C1 segment of cervical spinal cord (tissue), 14 donors: ENCODE measurements at regions not wholly inside any gene's neighbourhood (a gene's known extent, or its start where the extent isn't known, plus 50 kb on each side); places are given as distances from the start of the nearest gene placed in this dataset.
"Not testable (repeated sequence)": the region's sequence is repeated elsewhere in the genome, so short reads cannot be mapped to it uniquely, and the experiment has no call there.

Experiments used
- DNase-seq, 14 donors: peaks; one replicate each; lab custom pipeline; 2025; lab: John Stamatoyannopoulos, UW

DNA sequence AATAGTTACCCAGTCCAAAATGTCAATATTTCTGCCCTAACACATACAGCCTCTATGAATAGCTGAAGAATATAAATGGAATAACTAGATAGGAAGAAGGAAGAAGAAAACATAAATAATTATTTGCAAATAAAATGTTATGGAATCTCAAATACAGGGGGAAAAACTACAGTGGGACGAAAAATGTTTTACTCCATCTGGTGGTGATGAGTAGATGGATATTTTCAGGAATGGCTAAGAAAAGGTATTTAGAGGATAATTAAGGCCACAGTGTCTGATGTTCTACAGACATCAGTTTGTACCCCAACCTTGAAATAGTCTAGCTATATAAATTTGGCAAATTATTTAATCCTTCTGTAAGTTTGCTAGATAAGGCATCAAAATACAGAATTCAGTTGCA, 178.1 kb upstream of the FSHR start:
- DNase-seq, result no peak

DNA sequence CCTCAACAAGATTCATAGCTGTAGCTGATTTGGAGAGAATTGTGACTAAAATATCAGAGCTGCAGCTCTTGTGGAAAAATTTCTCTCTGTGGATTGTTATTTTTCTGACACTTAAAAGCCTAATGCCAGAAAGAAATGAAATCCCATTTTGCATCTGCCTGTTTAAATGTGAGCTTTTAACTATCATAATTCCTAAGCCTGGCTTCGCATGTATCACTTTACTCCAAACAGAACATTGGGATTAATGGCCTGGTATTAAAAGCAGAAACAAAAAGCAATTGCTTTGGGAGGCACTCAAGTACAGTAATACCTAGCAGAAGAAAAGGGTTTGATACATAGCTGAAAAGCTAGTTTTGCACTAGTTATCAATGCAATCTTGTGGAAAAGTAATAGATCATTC, 164.2 kb upstream of the FSHR start:
- no peak for DNase-seq

DNA sequence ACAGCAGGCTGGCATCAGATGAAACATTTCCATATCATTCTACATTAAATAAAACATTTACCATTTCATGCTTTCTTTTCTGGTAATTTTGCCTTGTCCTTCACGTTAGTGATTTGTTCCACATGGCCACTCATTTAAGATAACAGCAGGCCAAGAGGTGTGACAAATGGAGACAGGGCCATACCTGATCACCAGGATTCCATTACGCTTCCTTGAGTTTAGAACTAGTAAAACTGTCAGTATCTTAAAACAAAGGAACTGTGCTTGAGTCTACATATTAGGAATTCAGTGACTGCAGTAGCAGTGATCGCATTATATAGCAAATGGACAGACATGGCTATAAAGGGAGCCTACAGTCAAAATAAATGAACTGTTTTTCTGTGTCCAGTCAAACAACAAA, 155.1 kb upstream of the FSHR start:
- DNase-seq, result no peak

DNA sequence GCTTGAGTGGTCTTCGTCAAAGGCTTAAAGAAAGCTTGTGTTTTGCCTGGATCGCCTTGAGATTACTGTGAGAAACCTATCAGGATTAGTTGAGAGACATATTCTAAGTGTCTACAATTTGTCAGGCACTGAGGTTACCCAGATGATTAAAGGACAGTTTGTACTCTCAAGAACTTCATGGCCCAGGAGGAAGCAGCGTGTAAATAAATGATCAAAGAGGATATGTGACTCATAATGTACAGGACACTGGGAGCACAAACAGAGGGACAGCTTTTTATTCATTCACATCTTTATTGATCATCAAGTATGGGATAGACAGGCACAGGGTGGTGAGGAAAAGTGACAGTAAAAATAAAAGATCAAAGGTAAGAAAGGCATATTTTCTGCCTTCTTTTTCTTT, 152.6 kb upstream of the FSHR start:
- no peak for DNase-seq

DNA sequence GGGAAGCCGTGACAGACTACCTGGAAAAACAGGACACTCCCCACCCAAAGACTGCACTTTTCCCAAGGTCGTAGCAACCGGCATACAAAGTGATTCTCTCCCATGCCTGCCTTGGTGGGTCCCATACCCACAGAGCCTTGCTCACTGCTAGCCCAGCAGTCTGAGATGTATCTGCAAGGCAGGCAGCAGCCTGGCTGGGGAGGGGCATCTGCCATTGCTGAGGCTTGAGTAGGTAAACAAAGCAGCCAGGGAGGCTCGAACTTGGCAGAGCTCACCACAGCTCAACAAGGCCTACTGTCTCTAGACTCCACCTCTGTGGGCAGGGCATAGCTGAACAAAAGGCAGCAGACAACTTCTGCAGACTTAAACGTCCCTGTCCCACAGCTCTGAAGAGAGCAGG, 144.4 kb upstream of the FSHR start:
- not testable (repeated sequence) for DNase-seq

DNA sequence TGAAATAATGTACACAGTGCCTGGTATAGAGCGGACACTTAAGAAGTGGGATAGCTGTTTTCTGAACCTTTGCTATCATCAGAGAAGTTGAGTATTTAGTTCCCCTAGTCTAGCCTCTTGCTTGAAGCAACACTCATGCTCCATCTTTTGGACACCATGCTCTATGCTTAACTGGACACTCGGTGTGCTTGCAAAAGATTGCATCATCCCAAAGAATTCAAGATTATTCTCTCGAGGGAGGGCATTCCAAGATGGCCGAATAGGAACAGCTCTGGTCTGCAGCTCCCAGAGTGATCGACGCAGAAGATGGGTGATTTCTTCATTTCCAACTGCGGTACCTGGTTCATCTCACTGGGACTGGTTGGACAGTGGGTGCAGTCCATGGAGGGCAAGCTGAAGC, 143.9 kb upstream of the FSHR start:
- DNase-seq, result no peak

DNA sequence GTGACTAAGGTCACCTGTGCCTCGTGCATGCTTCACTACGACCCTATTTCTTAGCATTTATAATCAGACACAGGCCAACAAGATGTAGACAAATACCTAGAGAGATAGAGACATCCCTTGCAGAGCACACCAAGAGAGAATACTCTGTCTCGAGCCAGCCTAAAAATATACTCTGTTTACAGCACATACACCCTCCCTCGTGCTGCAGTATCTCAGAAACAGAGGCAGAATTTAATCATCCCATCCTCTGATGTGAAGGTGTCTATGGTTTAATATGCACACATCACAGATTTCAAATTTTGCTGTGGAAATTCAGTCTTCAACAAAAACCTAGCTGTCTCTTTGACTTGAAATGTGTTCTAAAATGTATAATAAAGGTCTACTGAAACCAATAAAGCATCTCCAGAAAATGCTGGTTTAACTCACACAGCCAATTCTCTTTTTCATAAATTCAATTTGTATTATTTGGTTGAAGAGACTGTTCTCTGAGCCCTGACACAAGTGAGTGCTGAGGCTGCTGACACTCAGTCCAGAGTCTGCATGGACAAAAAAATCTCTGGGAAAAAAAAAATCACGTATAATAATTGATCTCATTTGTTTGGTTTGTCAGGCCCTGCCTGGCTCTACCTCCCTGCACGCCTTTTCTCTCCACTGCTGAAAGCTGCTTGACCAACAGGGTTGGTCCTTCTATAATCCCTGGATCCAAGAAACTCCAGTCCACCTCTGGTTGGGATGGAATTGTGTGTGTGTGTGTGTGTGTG, 142.0 kb upstream of the FSHR start:
- peak in 1 of 14 donors; percentile 53 for DNase-seq

DNA sequence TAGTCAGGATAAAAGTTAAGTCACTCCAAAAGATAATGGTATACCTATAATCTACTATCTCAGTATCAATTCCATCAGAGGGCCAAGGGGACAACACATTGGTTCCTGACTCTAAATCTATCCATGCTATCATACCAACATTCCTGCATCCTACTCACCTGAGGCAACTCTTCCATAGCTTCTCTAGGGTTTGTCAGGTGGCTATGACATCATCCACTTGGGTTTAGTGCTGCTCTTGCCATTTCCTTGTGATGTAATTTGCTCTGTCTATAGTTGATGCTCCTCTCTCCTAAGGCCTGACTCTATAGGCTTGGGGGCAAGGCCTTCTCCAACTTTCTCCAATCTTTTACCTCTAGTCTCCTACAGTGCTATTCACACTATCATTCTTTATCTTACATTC, 139.9 kb upstream of the FSHR start:
- no peak for DNase-seq

DNA sequence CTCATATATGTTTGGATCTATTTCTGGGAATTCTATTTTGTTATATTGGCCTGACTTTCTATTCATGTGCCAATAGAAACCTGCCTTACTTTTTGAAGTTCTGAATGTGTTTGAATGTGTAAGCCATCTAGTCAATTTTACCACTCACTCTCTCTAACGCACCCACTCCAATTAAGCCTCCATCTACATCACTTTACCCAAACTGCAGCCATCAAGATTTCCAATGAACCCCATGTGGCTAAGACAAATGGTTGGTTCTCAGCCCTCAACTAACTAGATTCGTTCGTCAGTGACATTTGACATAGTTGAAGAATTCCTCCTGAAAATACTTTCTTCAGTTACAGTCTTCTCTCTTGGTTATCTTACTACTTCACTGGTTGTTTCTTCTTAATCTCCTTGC, 137.3 kb upstream of the FSHR start:
- DNase-seq, result no peak

DNA sequence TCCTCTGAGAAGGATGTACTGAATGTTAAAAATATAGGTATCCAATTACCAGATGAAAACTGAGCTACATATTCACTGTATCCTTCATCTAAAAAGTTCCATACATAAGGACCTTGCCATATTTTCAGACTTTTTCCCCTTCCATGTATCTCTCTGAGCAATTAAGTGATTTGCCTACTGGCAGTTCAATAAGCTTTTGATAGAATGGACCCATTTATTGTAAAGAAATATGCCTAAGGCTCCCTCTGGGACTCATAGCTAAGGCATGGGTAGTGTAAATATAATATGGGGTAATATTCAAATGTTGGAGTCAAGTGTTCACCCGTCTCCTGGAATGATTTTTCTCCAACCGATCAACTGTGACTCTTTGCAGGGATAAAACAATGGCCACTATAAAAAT, 135.4 kb upstream of the FSHR start:
- no peak for DNase-seq

DNA sequence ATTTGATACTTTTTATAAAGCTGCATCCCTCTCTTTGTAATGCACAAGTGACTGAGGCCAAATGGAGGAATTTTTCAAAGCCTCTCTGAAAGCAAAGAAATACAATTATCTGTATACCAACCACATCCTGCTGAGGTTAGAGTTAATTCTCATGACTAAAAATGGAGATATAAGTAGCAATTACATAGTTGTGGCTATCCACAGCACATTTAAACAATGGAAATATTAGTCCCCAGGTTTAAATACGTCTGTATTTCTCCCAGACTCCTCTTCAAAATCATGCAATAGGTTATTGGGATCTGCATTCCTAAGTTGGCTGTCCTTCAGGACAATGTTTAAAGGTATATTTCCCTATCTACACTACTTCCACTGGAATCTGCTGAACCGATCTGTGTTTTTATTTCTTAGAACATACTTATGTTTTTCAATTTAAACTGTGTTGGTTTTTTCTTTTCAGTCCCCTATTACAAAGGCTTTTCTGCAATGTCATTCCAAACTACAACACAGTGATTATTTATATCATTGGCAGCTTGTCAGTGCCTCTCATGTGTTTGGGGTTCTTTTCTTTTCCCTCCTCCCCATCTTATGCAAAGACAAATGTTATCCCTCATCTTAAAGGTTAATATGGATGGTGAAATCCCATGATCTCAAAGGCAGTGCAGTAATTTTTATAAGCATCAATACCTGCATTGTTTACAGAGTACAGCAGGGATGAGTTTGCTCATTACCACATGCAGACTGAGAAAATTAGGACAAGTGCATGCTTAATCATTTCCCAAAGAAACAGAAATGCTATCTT, 134.8 kb upstream of the FSHR start:
- peak in 1 of 14 donors; percentile 69 for DNase-seq

DNA sequence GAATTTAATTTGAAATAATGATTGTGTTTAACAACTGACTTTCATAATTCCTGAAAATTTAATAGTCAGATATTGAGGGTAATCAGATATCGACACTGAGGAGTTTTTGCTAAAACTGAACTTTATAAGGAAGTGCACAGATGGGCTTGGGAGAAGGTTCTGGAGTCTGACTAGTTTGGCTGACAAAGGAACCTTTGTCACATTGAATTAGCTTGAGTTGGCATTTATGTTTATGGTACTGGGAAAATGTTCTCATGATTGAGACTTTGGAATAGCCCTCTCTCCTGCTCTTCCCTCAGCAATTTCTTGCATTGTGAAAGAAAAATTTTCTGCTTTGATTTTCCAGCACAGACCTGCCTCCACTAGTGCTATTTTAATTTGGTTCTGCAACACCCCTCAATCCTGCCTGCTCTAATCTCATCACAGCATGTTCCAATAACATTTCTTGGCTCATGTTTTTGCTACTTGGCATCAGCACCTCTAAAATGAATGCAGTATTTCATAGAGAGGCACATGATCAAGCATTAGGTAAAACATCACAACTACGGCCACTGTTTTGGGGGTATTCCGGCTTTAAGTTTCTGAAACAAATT, 133.9 kb upstream of the FSHR start:
- peak in 2 of 14 donors; percentile 2 to 92 for DNase-seq

DNA sequence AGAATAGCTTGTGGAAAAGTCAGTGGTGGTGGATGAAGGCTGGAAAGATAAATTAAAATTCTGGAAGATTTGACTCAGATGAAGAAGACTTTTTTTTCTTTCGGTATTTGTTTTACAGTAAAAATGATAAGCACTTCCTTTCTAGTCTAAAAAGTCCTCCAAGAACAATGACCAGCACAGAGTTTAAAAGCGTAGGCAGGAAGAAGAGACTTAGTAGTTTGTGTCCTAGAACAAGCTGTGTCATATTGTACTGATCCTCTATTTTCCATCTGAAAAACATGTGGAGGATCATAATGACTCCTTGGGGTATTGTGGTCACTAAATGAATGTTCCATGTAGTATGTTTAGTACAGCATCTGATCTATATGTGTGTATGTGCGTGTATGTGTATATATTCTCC, 132.4 kb upstream of the FSHR start:
- DNase-seq, result no peak

DNA sequence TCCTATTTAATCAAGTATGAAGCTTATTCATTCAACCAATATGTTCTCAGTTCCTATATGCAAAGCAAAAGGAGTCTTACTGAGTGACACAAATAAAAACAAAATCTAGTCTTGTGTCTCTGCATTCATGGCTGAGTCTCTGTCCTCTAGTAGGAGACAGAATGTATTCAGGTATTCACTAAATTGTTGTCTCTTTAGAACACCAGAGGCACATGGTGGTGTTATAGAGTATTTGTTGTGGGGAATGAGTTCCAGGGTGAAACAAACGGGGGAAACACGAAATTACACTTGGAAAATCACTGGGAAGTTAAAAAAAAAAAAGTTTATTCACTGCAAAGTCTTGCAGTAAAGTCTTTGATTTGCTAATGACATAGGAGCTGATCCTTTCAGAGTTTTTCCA, 131.7 kb upstream of the FSHR start:
- DNase-seq, result no peak

DNA sequence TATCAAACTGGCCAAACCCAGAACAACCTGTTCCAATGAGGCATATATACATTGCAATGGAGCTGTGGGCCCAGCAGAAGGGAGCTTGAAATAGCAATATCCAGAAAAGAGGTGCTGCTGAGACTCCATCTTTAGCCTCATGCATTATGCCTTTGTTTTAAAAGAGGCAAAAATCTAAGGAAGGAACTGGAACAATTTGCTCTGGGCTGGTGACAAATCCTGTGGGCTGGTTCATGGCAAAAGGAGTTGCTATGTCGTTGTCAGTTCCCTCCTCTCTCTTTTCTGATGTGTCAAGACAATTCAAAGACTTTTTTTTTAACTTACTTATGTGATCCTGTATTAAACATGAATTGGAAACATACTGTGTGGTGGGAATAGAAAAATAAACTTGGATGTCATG, 124.2 kb upstream of the FSHR start:
- DNase-seq, result no peak

DNA sequence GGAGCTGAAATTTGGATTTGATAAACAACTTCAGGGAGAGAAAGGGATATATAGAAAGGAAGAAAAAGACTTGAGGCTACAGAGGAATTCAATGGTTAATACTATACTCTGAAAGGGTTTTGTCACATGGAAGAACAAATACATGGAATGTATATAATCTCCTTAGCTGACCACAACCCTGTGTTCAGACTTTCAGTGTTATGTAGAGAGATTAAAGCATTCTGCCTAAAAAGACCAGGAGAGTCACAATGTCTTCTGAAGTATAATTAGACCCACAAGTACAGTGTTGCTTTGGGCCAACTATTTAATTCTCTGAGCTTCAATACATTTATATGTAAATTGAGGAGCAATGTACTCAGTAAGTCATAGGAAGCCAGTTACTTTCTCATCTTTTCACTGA, 123.8 kb upstream of the FSHR start:
- no peak for DNase-seq

DNA sequence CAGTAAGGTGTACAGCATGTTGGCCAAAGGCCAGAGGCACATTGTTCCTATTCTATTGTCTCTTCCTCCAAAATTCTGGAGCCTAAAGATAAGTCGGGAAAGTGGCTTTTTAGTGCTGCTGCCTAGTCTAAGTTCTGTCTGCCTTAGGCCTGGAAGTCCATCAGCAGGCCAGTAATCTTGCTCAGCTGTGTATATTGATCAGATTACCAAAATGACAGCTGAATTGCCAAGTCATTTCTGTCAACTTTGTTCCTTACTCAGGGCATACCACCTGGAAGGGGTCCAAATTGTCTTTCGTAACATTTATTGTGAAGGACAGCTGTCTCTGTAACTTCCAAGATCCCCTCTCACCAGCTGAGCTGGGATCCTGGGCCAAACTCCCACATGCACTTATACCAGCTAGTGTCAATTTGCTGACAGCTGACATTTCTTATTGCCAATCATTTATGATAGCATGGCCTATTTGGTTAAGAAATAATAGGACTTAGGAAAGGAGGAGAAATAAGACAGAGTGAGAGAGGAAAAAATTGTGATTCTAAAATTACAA, 116.8 kb upstream of the FSHR start:
- DNase-seq, result no peak

DNA sequence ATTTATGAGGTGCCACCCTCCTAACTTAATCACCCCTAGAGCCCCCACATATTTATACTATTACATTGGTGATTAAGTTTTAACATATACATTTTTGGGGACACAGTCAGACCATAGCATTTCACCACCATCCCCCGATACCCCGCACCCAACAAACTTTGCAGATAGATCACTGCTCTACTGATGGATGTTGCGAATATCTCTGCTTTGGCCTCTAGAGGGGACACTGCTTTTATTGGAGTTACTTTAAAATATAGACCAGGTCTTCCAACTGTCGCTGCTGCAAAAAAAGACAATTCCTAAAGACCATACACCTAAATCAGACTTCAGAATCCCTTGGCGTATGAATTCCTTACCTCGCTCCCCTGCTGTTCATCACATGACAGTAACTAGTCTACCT, 115.8 kb upstream of the FSHR start:
- no peak for DNase-seq

DNA sequence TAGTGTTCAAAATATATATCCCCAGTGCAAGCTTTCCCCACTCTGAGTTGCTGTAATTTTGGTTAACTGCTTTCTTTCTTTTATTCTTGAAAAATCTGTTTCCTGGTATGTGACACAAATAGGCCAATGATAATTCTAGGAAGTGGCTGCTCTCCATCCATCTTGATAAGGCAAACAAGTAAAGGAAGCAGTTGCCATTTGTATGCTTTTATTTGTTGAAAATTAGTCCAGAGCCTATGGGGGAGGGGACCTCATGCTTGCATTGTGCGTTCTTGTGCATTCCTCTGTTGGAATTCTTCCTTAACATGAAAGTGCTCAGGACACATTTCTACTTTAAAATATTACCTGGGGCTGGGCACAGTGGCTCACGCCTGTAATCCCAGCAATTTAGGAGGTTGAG, 111.2 kb upstream of the FSHR start:
- DNase-seq, result no peak

DNA sequence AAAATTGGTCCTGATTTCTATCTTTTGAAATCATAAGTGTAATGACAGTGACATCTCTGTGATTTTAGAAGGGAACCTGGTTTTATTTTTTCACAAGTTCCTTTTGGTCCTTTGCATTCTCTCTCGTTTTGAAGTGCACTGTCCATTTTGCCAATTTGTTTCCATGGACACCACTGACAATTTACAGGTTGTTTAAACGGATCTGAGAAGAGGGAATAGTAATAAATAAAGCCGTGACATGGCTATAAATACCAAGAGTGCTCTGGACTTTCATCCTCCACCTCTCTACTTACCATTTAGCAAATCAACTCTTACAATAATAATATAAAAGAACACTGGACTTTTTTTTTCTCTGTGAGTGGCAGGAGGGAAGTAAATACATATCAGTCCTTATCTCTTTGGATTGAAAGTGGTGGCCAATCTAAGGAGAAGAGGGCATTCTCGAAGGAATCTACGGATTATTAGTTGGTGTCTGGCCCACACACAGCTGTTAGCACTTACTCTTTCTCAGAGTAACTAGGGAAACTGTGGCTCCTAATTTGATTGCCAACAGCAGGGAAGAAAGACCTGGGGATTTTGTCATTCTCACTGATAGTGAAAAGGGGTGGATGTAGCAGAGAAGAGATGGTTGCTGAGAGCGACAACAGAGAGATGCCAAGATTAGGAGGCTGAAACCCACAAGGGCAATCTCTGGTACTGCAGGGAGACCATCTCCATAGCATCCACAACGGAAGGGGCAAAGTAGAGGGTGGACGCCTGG, 108.7 kb upstream of the FSHR start:
- no peak for DNase-seq

DNA sequence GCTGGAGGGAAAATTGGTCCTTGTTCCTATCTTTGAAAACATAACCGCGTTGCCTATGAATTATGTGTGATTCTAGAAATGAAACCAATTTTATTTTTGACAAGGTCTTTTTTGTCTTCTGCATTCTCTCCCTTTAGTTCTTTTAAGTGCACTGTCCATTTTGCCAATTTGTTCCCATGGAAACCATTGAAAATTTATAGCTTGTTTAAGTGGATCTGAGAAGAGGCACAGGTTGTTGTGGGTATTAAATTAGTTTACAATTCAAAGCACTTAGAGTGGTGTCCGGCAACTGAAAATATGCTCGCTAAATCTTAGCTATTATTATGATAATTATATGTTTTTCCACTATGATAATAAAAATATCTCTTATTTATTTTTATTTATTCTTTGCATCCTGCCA, 107.5 kb upstream of the FSHR start:
- no peak for DNase-seq

DNA sequence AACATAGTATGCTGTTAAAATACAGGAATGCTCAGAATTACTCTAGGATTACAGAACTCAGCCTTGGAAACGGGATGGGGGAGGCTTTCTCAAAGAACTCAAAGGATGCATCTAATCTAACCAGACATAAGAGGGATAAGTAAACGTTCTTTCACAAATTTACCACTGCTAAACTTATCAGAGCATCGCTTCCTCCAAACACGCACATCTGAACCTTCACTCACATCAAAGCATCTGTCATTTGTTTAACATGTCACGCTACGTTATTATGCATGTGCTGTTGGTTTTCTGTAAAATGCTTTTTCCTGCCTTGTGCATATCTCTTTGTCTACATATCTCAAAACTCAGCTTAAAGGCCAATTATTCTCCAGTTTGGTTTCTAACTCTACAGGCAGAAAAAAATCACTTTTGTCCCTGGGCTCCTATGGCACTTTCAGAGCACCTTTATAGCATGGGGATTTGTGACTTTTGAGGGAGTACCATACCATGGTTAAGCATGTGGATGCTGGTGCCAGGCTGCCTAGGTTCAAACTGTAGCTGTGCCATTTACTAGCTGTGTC, 106.7 kb upstream of the FSHR start:
- no peak for DNase-seq
